ENCODE measurements at regions not wholly inside any gene's neighbourhood (a gene's known extent, or its start where the extent isn't known, plus 50 kb on each side); places are given as distances from the start of the nearest gene placed in this dataset.
A peak's percentile ranks its signal among the peaks of the same experiment; 100 is the strongest.
"Not testable (repeated sequence)": the region's sequence is repeated elsewhere in the genome, so short reads cannot be mapped to it uniquely, and the experiment has no call there.

GRCh38 chr3:69491975-69492374, 106.1 kb upstream of the FRMD4B start:
- Mint-ChIP-seq H3K9me3 (no peaks in the 10 kb centered on the region), H3K4me3 (no peak overlapping the region), H3K4me1 (ENCODE audit: low read depth in 2 of 2) (peaks cover 0 to 3% of the 10 kb centered on the region in 2 donors), H3K27ac (no peak overlapping the region), H3K27me3 (peaks cover 7 to 20% of the 10 kb centered on the region in 2 donors), H3K36me3 (no peaks in the 10 kb centered on the region)
- ATAC-seq, result peak; percentile 41 to 45
- DNase-seq (ENCODE audit: low spot score), result no peak

DNA sequence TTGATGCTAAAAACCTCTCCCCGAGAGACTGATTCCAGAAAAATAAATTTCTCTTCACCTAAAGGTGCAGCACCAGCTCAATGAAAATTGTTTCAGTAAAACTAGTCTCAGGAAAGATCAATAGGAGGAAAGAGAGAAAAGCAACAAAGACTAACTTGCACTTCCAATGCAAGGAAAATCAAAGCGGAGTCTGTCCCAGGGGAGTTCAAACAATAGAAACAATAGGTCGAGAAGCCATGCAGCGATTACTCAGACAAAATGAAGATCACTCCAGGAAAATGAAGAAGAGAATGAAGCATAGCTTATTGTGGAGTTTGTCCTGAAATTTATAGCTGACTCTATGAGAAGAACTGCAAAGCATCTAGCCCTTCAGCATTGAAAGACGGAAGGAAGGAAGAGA, 105.1 kb upstream of the FRMD4B start:
- H3K27me3 Mint-ChIP-seq, result peaks cover 7 to 14% of the 10 kb centered on the region in 2 donors
- DNase-seq (ENCODE audit: low spot score) (no peak), ATAC-seq (no peak)
- no peaks in the 10 kb centered on the region for H3K36me3 Mint-ChIP-seq
- no peaks in the 10 kb centered on the region for H3K9me3 Mint-ChIP-seq
- no peak overlapping the region for H3K27ac Mint-ChIP-seq
- no peak overlapping the region for H3K4me3 Mint-ChIP-seq
- peaks cover 0 to 3% of the 10 kb centered on the region in 2 donors for H3K4me1 Mint-ChIP-seq (ENCODE audit: low read depth in 2 of 2)

DNA sequence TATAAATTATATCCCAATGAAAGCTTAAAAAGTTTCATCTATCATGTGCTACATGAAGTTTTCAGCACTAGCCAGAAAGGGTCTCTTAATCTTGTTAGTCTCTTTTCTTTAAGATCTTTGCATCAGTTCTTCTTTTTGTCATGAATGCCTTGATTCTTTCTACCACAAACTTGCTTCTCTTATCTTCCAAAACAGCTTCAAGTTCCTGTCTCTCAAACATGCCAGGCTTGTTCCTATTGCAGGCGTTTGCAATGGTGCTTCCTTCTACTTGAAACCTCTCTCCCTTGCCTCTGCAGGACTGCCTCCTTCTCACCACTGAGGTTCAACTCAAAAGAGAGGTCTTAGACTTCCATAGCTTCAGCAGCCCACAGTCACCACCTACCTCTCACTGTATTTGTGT, 104.3 kb upstream of the FRMD4B start:
- Mint-ChIP-seq H3K4me1 (ENCODE audit: low read depth in 2 of 2) (peaks cover 0 to 3% of the 10 kb centered on the region in 2 donors), H3K27ac (no peak overlapping the region), H3K9me3 (no peaks in the 10 kb centered on the region), H3K27me3 (peaks cover 7 to 14% of the 10 kb centered on the region in 2 donors), H3K36me3 (no peaks in the 10 kb centered on the region), H3K4me3 (no peak overlapping the region)
- no peak for DNase-seq (ENCODE audit: low spot score)
- ATAC-seq, result no peak

- H3K9me3 Mint-ChIP-seq, result no peaks in the 10 kb centered on the region
- H3K36me3 Mint-ChIP-seq, result no peaks in the 10 kb centered on the region
- no peak overlapping the region for H3K27ac Mint-ChIP-seq
- DNase-seq (ENCODE audit: low spot score) (no peak), ATAC-seq (no peak)
- H3K4me3 Mint-ChIP-seq, result no peak overlapping the region
- peaks cover 10 to 22% of the 10 kb centered on the region in 2 donors for H3K27me3 Mint-ChIP-seq
- no peaks in the 10 kb centered on the region for H3K4me1 Mint-ChIP-seq (ENCODE audit: low read depth in 2 of 2)
Observed at GRCh38 chr3:69488026-69488425, 102.1 kb upstream of the FRMD4B start.

- Mint-ChIP-seq H3K27me3 (peaks cover 8 to 30% of the 10 kb centered on the region in 2 donors), H3K4me3 (no peak overlapping the region), H3K36me3 (no peaks in the 10 kb centered on the region), H3K27ac (no peak overlapping the region), H3K4me1 (ENCODE audit: low read depth in 2 of 2) (no peaks in the 10 kb centered on the region), H3K9me3 (no peaks in the 10 kb centered on the region)
- ATAC-seq (peak; percentile 32 to 43), DNase-seq (ENCODE audit: low spot score) (no peak)
Observed at GRCh38 chr3:69485489-69485888, 99.6 kb upstream of the FRMD4B start.

DNA sequence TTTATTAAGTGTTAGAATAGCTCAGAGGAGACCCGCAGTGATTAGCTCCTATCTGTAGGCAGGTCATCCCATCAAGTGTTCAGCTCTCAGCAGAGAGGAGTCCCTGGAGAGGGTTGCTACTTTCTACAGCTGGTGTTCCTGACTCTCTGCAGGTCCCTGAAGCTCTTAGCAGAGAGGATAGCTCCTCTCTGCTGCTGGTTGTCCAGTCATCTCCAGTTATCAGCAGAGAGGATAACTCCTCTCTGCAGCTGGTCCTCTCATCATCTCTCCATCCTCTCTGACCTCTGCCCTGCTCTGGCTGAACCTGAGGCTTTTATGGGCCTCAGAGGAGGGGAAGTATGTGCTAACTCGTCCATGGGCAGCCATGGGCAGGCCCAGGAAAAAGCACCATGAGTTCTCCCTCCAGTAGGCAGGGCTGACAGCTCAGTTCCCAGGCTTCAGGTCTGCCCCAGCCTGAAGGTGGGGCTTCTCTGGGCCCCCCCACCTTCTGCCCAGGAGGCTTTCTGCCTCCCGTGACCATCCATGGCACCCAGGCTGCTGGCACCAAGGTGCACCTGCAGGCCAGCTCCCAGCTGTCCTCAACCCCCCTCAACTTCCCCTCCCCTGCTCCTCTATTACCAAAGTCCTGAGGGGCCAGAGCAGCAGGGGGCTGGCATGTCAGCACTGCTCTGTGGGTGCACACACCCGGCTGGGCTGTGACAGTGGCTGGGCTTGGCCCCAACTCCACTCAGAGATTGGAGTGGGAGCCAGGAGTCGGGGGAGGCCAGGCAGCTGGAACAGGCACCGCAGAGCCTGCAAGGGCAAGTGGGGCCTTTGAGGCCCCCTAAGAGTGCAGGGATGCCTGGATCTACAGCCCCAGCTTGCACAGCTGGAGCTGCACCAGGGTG, 98.9 kb upstream of the FRMD4B start:
- H3K36me3 Mint-ChIP-seq, result no peaks in the 10 kb centered on the region
- DNase-seq (ENCODE audit: low spot score), result no peak
- no peaks in the 10 kb centered on the region for H3K9me3 Mint-ChIP-seq
- no peak overlapping the region for H3K4me3 Mint-ChIP-seq
- peak in 1 of 2 donors; percentile 68 for ATAC-seq
- H3K27ac Mint-ChIP-seq, result no peak overlapping the region
- H3K27me3 Mint-ChIP-seq, result peaks cover 6 to 31% of the 10 kb centered on the region in 2 donors
- H3K4me1 Mint-ChIP-seq (ENCODE audit: low read depth in 2 of 2), result no peaks in the 10 kb centered on the region

DNA sequence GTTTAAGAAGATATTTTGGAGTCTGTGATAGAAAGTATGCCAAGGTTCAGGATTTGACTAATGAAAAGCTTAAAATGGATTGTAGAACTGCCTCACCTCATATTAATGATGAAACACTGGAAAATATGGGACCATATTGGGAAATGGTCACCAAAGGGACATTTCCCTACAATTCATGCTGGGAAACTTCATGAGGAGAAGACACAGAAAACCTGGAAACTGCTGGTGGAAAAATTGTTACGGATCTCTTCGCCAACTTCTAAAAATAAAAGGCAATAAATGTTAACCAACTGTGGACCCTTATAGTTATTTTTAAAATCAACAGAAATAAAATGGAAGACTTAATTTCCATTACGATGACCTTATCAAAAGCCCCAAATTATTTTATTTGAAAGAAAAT, 97.6 kb upstream of the FRMD4B start:
- H3K4me1 Mint-ChIP-seq (ENCODE audit: low read depth in 2 of 2), result no peaks in the 10 kb centered on the region
- no peak overlapping the region for H3K4me3 Mint-ChIP-seq
- H3K27me3 Mint-ChIP-seq, result peaks cover 10 to 36% of the 10 kb centered on the region in 2 donors
- ATAC-seq (no peak), DNase-seq (ENCODE audit: low spot score) (no peak)
- no peaks in the 10 kb centered on the region for H3K36me3 Mint-ChIP-seq
- no peaks in the 10 kb centered on the region for H3K9me3 Mint-ChIP-seq
- H3K27ac Mint-ChIP-seq, result no peak overlapping the region

DNA sequence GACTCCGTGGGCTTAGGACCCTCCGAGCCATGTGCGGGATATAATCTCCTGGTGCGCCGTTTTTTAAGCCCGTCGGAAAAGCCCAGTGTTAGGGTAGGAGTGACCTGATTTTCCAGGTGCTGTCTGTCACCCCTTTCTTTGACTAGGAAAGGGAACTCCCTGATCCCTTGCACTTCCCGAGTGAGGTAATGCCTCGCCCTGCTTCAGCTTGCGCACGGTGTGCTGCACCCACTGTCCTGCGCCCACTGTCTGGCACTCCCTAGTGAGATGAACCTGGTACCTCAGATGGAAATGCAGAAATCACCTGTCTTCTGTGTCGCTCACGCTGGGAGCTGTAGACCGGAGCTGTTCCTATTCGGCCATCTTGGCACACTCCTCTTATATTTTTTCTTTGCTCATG, 95.1 kb upstream of the FRMD4B start:
- H3K4me3 Mint-ChIP-seq; H3K9me3 Mint-ChIP-seq; ATAC-seq; H3K27ac Mint-ChIP-seq; H3K4me1 Mint-ChIP-seq (ENCODE audit: low read depth in 2 of 2); H3K36me3 Mint-ChIP-seq; DNase-seq (ENCODE audit: low spot score): not testable (repeated sequence)
- peaks cover 16 to 29% of the 10 kb centered on the region in 2 donors for H3K27me3 Mint-ChIP-seq

DNA sequence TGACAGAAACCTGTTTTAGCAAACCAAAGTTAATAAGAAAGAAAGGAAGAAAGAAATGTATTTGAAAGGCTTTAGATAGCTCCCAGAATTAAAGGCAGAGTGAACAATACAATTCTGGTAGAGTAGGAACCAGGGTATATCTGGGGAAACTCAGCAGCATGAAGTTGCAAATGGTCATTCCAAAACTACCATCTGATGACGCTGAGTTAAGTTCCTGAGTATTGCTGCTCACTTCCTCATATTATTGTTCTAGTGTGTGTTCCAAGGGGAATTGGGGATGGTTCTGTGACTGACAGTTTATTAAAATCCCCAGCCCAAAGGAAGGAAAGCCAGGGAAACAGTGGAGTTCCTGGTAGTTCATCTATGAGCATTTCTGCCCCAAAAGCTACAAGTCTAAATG, 88.3 kb upstream of the FRMD4B start:
- no peak for ATAC-seq
- no peak overlapping the region for H3K4me3 Mint-ChIP-seq

DNA sequence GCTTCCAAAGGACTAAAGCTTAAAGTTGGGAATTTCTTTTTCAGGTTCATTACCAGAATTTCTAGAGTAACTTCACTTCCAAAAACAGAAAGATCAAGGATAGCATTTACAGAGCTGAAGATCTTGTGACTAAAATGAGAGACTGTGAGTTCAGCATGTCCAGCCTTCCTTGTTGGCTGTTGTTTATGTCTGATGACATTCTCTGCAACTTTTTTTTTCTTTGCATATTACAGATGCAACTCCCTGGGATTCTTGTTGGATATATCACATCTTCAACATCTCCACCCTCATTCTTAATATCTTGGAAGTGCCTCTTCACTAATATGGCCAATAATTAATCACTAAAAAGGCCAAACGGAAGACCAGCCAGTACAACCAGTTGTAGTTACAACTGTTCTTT, 86.2 kb upstream of the FRMD4B start:
- Mint-ChIP-seq H3K9me3 (no peaks in the 10 kb centered on the region), H3K36me3 (no peaks in the 10 kb centered on the region), H3K4me3 (no peak overlapping the region), H3K27ac (no peak overlapping the region), H3K4me1 (ENCODE audit: low read depth in 2 of 2) (no peaks in the 10 kb centered on the region), H3K27me3 (peaks cover 11 to 18% of the 10 kb centered on the region in 2 donors)
- DNase-seq (ENCODE audit: low spot score) (no peak), ATAC-seq (no peak)

More for the DNA sequence above, 88.3 kb upstream of the FRMD4B start:
- Mint-ChIP-seq H3K27me3 (peaks cover 16 to 17% of the 10 kb centered on the region in 2 donors), H3K4me1 (ENCODE audit: low read depth in 2 of 2) (no peaks in the 10 kb centered on the region), H3K27ac (no peak overlapping the region), H3K9me3 (no peaks in the 10 kb centered on the region), H3K36me3 (no peaks in the 10 kb centered on the region)
- no peak for DNase-seq (ENCODE audit: low spot score)

DNA sequence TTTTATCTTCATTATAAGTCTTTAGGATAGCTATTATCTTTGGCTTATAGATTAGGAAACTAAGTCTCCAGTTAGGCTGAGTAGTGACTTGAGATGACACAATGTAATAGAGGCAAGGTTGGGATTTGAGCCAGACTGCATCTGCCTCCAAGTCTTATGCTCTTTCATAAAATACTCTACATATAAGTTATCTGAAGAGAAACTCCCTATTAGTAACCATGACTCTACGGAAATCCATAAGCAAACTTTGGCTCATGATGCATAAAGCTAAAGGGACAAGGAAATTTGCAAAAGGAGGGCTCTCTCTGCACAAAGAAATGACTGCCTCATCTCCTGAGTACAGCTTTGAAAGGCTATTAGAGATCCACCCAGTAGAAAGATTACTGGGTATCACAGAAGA, 77.6 kb upstream of the FRMD4B start:
- Mint-ChIP-seq H3K4me3 (no peak overlapping the region), H3K27me3 (peaks cover 4 to 7% of the 10 kb centered on the region in 2 donors), H3K27ac (no peak overlapping the region), H3K9me3 (no peaks in the 10 kb centered on the region), H3K4me1 (ENCODE audit: low read depth in 2 of 2) (no peaks in the 10 kb centered on the region), H3K36me3 (no peaks in the 10 kb centered on the region)
- ATAC-seq, result no peak
- DNase-seq (ENCODE audit: low spot score), result no peak

- no peak overlapping the region for H3K27ac Mint-ChIP-seq
- peaks cover 8 to 12% of the 10 kb centered on the region in 2 donors for H3K27me3 Mint-ChIP-seq
- no peaks in the 10 kb centered on the region for H3K36me3 Mint-ChIP-seq
- no peaks in the 10 kb centered on the region for H3K4me1 Mint-ChIP-seq (ENCODE audit: low read depth in 2 of 2)
- DNase-seq (ENCODE audit: low spot score) (no peak), ATAC-seq (peak in 1 of 2 donors; percentile 33)
- H3K9me3 Mint-ChIP-seq, result no peaks in the 10 kb centered on the region
- no peak overlapping the region for H3K4me3 Mint-ChIP-seq
Observed at GRCh38 chr3:69462826-69463100, 76.9 kb upstream of the FRMD4B start.

- Mint-ChIP-seq H3K4me1 (ENCODE audit: low read depth in 2 of 2) (no peaks in the 10 kb centered on the region), H3K9me3 (no peaks in the 10 kb centered on the region), H3K27me3 (peaks cover 9 to 12% of the 10 kb centered on the region in 2 donors), H3K27ac (no peak overlapping the region), H3K36me3 (no peaks in the 10 kb centered on the region), H3K4me3 (no peak overlapping the region)
- peak in 1 of 2 donors; percentile 51 for ATAC-seq
- DNase-seq (ENCODE audit: low spot score), result no peak
Observed at GRCh38 chr3:69462022-69462825, 76.3 kb upstream of the FRMD4B start.

- no peak overlapping the region for H3K4me3 Mint-ChIP-seq
- DNase-seq (ENCODE audit: low spot score), result no peak
- H3K27me3 Mint-ChIP-seq, result peaks cover 9 to 12% of the 10 kb centered on the region in 2 donors
- no peaks in the 10 kb centered on the region for H3K9me3 Mint-ChIP-seq
- H3K36me3 Mint-ChIP-seq, result no peaks in the 10 kb centered on the region
- no peak for ATAC-seq
- H3K27ac Mint-ChIP-seq, result no peak overlapping the region
- no peaks in the 10 kb centered on the region for H3K4me1 Mint-ChIP-seq (ENCODE audit: low read depth in 2 of 2)
Observed at GRCh38 chr3:69460034-69460433, 74.1 kb upstream of the FRMD4B start.
